Endothelial cell of umbilical vein (primary cell): ENCODE measurements at regions not wholly inside any gene's neighbourhood (a gene's known extent, or its start where the extent isn't known, plus 50 kb on each side); places are given as distances from the start of the nearest gene placed in this dataset.

Experiments
- BruUV-seq: library from RNA; stranded (reverse); fragments of 400-500 nt; replicated peaks from 2 replicates; lab custom pipeline; 2021; lab: Mats Ljungman, UMichigan
- CTCF ChIA-PET: fragments of 300-600, 350-600 bp; sonication (Branson Sonifier 250); formaldehyde crosslinking; loops from one replicate; lab custom pipeline; 2021; ENCODE audit warnings: antibody characterized with exemption, inconsistent platforms; lab: Charles Lee
- POLR2A ChIA-PET: fragments of 300-600, 350-600 bp; sonication (Branson Sonifier 250); formaldehyde crosslinking; loops from one replicate; lab custom pipeline; 2021; ENCODE audit warnings: antibody characterized with exemption, inconsistent platforms; lab: Charles Lee
- DNase-seq: peaks from one replicate; pipeline ENCODE4 v3.0.0-alpha.2; 2011; ENCODE audit warnings: low read depth, low spot score
- FAIRE-seq: peaks from 2 replicates; lab custom pipeline; 2011; peaks lifted over from hg19 to GRCh38; lab: Jason Lieb, UNC
- H2AFZ ChIP-seq: 2 replicates; pipeline ENCODE4 v1.6.0; 2012; ENCODE audit warnings: low read depth, low read length, control low read depth, inconsistent platforms
- H3K27ac ChIP-seq: 2 replicates; pipeline ENCODE4 v1.5.1; 2011; ENCODE audit warnings: low read depth, mild to moderate bottlenecking, control low read depth, low read length, moderate library complexity; ENCODE audit not compliant: insufficient read depth
- H3K27me3 ChIP-seq, 2 experiments: 2 replicates each; pipeline versions ENCODE4 v1.6.0 to v1.6.1; 2011; ENCODE audit warnings: low read length in 2 of 2, mixed read lengths in 1 of 2; ENCODE audit not compliant: control insufficient read depth in 2 of 2, insufficient read depth in 2 of 2
- H3K36me3 ChIP-seq, 2 experiments: 2 replicates in 1 of 2; 3 replicates in 1 of 2; pipeline ENCODE4 v1.5.1; 2011; ENCODE audit warnings: low read length in 2 of 2, mild to moderate bottlenecking in 1 of 2, moderate library complexity in 1 of 2; ENCODE audit not compliant: control insufficient read depth in 2 of 2, insufficient read depth in 2 of 2; ENCODE audit errors: extremely low read depth in 1 of 2
- H3K4me1 ChIP-seq: 3 replicates; pipeline ENCODE4 v1.5.1; 2011; ENCODE audit warnings: mild to moderate bottlenecking, low read length; ENCODE audit not compliant: control insufficient read depth, insufficient read depth; ENCODE audit errors: extremely low read depth
- H3K4me2 ChIP-seq: 2 replicates; pipeline ENCODE4 v1.6.1; 2011; ENCODE audit warnings: low read length, control low read depth, mixed read lengths; ENCODE audit not compliant: insufficient read depth
- H3K4me3 ChIP-seq, 3 experiments: fragments of 200-600 bp in 1 of 3; sonication (generic), shearing (Covaris generic) in 1 of 3; replicated peaks in 1 of 3; 2 replicates each; pipeline ENCODE4 v1.5.1; 2011 to 2016; ENCODE audit warnings: control low read depth in 3 of 3, low read length in 3 of 3, mild to moderate bottlenecking in 2 of 3, inconsistent platforms in 1 of 3, low read depth in 1 of 3, moderate library complexity in 1 of 3; ENCODE audit not compliant: insufficient read depth in 1 of 3
- H3K79me2 ChIP-seq: 2 replicates; pipeline ENCODE4 v1.6.0; 2012; ENCODE audit warnings: low read length, inconsistent platforms; ENCODE audit not compliant: control insufficient read depth, insufficient read depth
- H3K9ac ChIP-seq: replicated peaks from 2 replicates; pipeline ENCODE3; 2011; ENCODE audit warnings: low read length, control low read depth; ENCODE audit not compliant: insufficient read depth; ENCODE audit errors: extremely low read depth
- H3K9me1 ChIP-seq: replicated peaks from 3 replicates; pipeline ENCODE4 v1.6.0; 2011; ENCODE audit warnings: mild to moderate bottlenecking, low read length; ENCODE audit not compliant: control insufficient read depth, insufficient read depth; ENCODE audit errors: extremely low read depth
- H3K9me3 ChIP-seq: replicated peaks from 2 replicates; pipeline ENCODE4 v1.5.1; 2012; ENCODE audit warnings: low read length, inconsistent platforms; ENCODE audit not compliant: control insufficient read depth, insufficient read depth
- H4K20me1 ChIP-seq: replicated peaks from 2 replicates; pipeline ENCODE3; 2011; ENCODE audit warnings: mild to moderate bottlenecking, low read length; ENCODE audit not compliant: control insufficient read depth, insufficient read depth; ENCODE audit errors: extremely low read depth
- CTCF ChIP-seq, 2 donors: IDR thresholded peaks; 1 replicate in 1 of 2; 2 replicates in 1 of 2; pipeline ENCODE4 v1.5.1; 2011; ENCODE audit warnings: low read length in 2 of 2, mild to moderate bottlenecking in 2 of 2, moderate library complexity in 2 of 2, control low read depth in 1 of 2, inconsistent platforms in 1 of 2, low read depth in 1 of 2; ENCODE audit not compliant: insufficient read depth in 1 of 2; ENCODE audit errors: extremely low read depth in 1 of 2
- EZH2 ChIP-seq: IDR thresholded peaks from 2 replicates; pipeline ENCODE4 v1.6.1; 2012; ENCODE audit warnings: borderline replicate concordance, low read depth, mild to moderate bottlenecking, moderate library complexity, low read length, inconsistent platforms; ENCODE audit not compliant: severe bottlenecking
- FOS ChIP-seq: IDR thresholded peaks from 2 replicates; pipeline ENCODE4 v1.6.1; 2011; ENCODE audit warnings: mild to moderate bottlenecking, low read length, moderate library complexity, borderline replicate concordance; ENCODE audit not compliant: insufficient read depth
- GATA2 ChIP-seq: IDR thresholded peaks from 2 replicates; pipeline ENCODE4 v1.7.0; 2011; ENCODE audit warnings: low read depth, mild to moderate bottlenecking, moderate library complexity, mixed read lengths, low read length; ENCODE audit not compliant: insufficient read length, insufficient read depth
- JUN ChIP-seq: IDR thresholded peaks from 2 replicates; pipeline ENCODE4 v1.6.1; 2011; ENCODE audit warnings: borderline replicate concordance, low read depth; ENCODE audit not compliant: insufficient read length, insufficient read depth
- MAX ChIP-seq: IDR thresholded peaks from 2 replicates; pipeline ENCODE4 v1.6.1; 2011; ENCODE audit not compliant: insufficient read depth, insufficient read length
- MYC ChIP-seq: IDR thresholded peaks from one replicate; pipeline ENCODE4 v1.6.1; 2011; ENCODE audit warnings: mild to moderate bottlenecking, low read depth, low read length
- POLR2A ChIP-seq: IDR thresholded peaks from 2 replicates; pipeline ENCODE4 v1.6.1; 2012; ENCODE audit warnings: low read depth, mild to moderate bottlenecking, control low read depth, low read length
- POLR2AphosphoS5 ChIP-seq: IDR thresholded peaks from 2 replicates; pipeline ENCODE4 v1.6.1; 2012; ENCODE audit warnings: low read depth, mild to moderate bottlenecking, control low read depth, low read length, moderate library complexity; ENCODE audit not compliant: insufficient read depth
- dilution Hi-C: fragments of 300-500 bp; cut with MboI; formaldehyde crosslinking; loops from one replicate; pipeline ENCODE4 v1.15.0; 2019; ENCODE audit warnings: low sequenced_read_pairs; ENCODE audit not compliant: extremely low pct_ligation_motif_present
- intact Hi-C: fragments of 100-400 bp; cut with micrococcal nuclease; formaldehyde crosslinking; loops from one replicate; pipeline ENCODE4 v1.10.0; 2022

GRCh38 chr6:88426005-88426404 is 259.9 kb upstream of the CNR1 start:
- BruUV-seq, result no TSS peak
- CTCF ChIA-PET, result no interaction called here
- no peak overlapping the region for H3K4me3 ChIP-seq
- dilution Hi-C loops (no loop called here), intact Hi-C loops (no loop called here)
- DNase-seq, result no peak
- no peaks in the 10 kb centered on the region for H3K4me1 ChIP-seq
- no peak overlapping the region for H3K9ac ChIP-seq
- no peaks in the 10 kb centered on the region for H4K20me1 ChIP-seq
- no peak overlapping the region for H2AFZ ChIP-seq
- TF ChIP-seq JUN (no peak), CTCF (IDR thresholded peaks at IDR 0.05; ENCODE audit: extremely low read depth in 1 of 2, insufficient read depth in 1 of 2, low read depth in 1 of 2, low read length in 2 of 2) (no peak), GATA2 (no peak), MYC (no peak), MAX (no peak), FOS (no peak), POLR2AphosphoS5 (no peak), POLR2A (no peak), EZH2 (no peak)
- no peaks in the 10 kb centered on the region for H3K36me3 ChIP-seq
- no peaks in the 10 kb centered on the region for H3K9me3 ChIP-seq
- H3K27ac ChIP-seq, result no peak overlapping the region
- POLR2A ChIA-PET, result no interaction called here
- H3K27me3 ChIP-seq, result no peaks in the 10 kb centered on the region
- H3K79me2 ChIP-seq, result no peaks in the 10 kb centered on the region
- H3K9me1 ChIP-seq, result no peaks in the 10 kb centered on the region
- H3K4me2 ChIP-seq, result no peak overlapping the region
- no peak for FAIRE-seq
